Hepatocyte (in vitro differentiated cells): ENCODE measurements at regions not wholly inside any gene's neighbourhood (a gene's known extent, or its start where the extent isn't known, plus 50 kb on each side); places are given as distances from the start of the nearest gene placed in this dataset.

ENCODE experiments used
- DNase-seq: peaks from one replicate; pipeline ENCODE4 v3.0.0-alpha.2; 2016; ENCODE audit warnings: low spot score
- H2AFZ ChIP-seq: fragments of 200-600 bp; sonication (generic); 2 replicates; pipeline ENCODE4 v1.6.0; 2016; ENCODE audit warnings: antibody characterized with exemption, mild to moderate bottlenecking
- H3K27ac ChIP-seq: fragments of 200-600 bp; sonication (generic); 2 replicates; pipeline ENCODE4 v1.5.1; 2016; ENCODE audit warnings: mild to moderate bottlenecking
- H3K27me3 ChIP-seq: fragments of 200-600 bp; sonication (generic); 2 replicates; pipeline ENCODE4 v1.6.1; 2016
- H3K36me3 ChIP-seq: fragments of 200-600 bp; sonication (generic); replicated peaks from 2 replicates; pipeline ENCODE4 v1.5.1; 2016; ENCODE audit warnings: low read depth; ENCODE audit not compliant: insufficient read depth
- H3K4me1 ChIP-seq: fragments of 200-600 bp; sonication (generic); 2 replicates; pipeline ENCODE4 v1.5.1; 2016; ENCODE audit warnings: mild to moderate bottlenecking, moderate library complexity; ENCODE audit not compliant: insufficient read depth
- H3K4me2 ChIP-seq: fragments of 200-600 bp; sonication (generic); 2 replicates; pipeline ENCODE4 v1.6.0; 2016
- H3K4me3 ChIP-seq: fragments of 200-600 bp; sonication (generic); 2 replicates; pipeline ENCODE4 v1.5.1; 2016; ENCODE audit warnings: mild to moderate bottlenecking
- H3K79me2 ChIP-seq: fragments of 200-600 bp; sonication (generic); 2 replicates; pipeline ENCODE4 v1.6.0; 2017; ENCODE audit warnings: mild to moderate bottlenecking
- H3K9me2 ChIP-seq: fragments of 200-600 bp; sonication (generic); replicated peaks from 2 replicates; pipeline ENCODE4 v1.6.0; 2017; ENCODE audit warnings: mild to moderate bottlenecking; ENCODE audit not compliant: insufficient read depth
- H3K9me3 ChIP-seq: fragments of 200-600 bp; sonication (generic); 2 replicates; pipeline ENCODE4 v1.5.1; 2016; ENCODE audit warnings: low read depth, mild to moderate bottlenecking
- H4K20me1 ChIP-seq: fragments of 200-600 bp; sonication (generic); 2 replicates; pipeline ENCODE4 v1.6.0; 2016; ENCODE audit warnings: mild to moderate bottlenecking; ENCODE audit not compliant: insufficient read depth, poor library complexity, severe bottlenecking
- EZH2phosphoT487 ChIP-seq: fragments of 200-600 bp; sonication (generic); IDR thresholded peaks from one replicate; pipeline ENCODE4 v1.6.1; 2018; ENCODE audit warnings: antibody characterized with exemption, mild to moderate bottlenecking, low read depth, moderate library complexity; ENCODE audit not compliant: unreplicated experiment, severe bottlenecking
- WGBS: methylation state at CpG from one replicate; pipeline ENCODE4 v1.1.6; 2016; ENCODE audit warnings: low lambda C conversion rate; ENCODE audit errors: missing lambda C conversion rate; 5-methylcytosine and 5-hydroxymethylcytosine counted together

DNA sequence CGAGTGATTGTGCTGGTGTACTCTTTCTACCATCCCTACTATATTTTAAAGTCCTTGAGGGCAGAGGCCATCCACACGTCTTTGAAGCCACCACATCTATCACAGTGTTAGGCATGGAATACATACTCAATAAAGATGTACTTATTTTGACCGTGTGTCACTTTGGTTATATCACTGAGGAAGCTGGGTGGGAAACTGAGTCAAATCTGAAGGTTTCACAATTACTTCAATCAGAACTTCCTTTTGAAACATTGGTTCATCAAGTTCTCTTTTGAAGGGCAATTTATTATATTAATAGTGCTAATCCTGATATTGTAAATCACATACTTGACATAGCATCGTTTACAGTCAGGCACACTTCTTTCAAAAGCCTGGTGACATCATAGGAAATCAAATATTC is 53.3 kb upstream of the ATP1B1 start:
- Histone ChIP-seq H3K79me2 (no peaks in the 10 kb centered on the region), H3K4me1 (no peaks in the 10 kb centered on the region), H3K9me2 (no peaks in the 10 kb centered on the region), H2AFZ (no peak overlapping the region), H3K27me3 (no peaks in the 10 kb centered on the region), H3K27ac (peak overlapping the region; percentile 14), H3K9me3 (no peaks in the 10 kb centered on the region), H3K4me3 (no peak overlapping the region), H4K20me1 (no peaks in the 10 kb centered on the region), H3K36me3 (no peaks in the 10 kb centered on the region), H3K4me2 (no peak overlapping the region)
- no peak for TF ChIP-seq EZH2phosphoT487
- 90% methylated on average over 4 of the region's 4 CpGs for WGBS
- no peak for DNase-seq
